HK-2 (cell line): ENCODE measurements at regions not wholly inside any gene's neighbourhood (a gene's known extent, or its start where the extent isn't known, plus 50 kb on each side); places are given as distances from the start of the nearest gene placed in this dataset.

Experiments used
- DNase-seq: peaks from one replicate; pipeline ENCODE4 v3.0.0-alpha.2; 2018; ENCODE audit not compliant: unreplicated experiment

- no peak for DNase-seq
These were observed 358.5 kb downstream of the WDR72 start for GRCh38 chr15:53400986-53401385.

GRCh38 chr15:53397041-53397616 is 362.3 kb downstream of the WDR72 start:
- DNase-seq = no peak

GRCh38 chr15:53395871-53396270 is 363.6 kb downstream of the WDR72 start:
- no peak for DNase-seq

- no peak for DNase-seq
These were observed 368.9 kb downstream of the WDR72 start for GRCh38 chr15:53390549-53390948.

- no peak for DNase-seq
These were observed 370.0 kb downstream of the WDR72 start for GRCh38 chr15:53389271-53390037.

- no peak for DNase-seq
These were observed 375.0 kb downstream of the WDR72 start for GRCh38 chr15:53384417-53384816.

GRCh38 chr15:53378096-53378800 is 381.2 kb downstream of the WDR72 start:
- no peak for DNase-seq

GRCh38 chr15:53367740-53368139 is 391.7 kb downstream of the WDR72 start:
- DNase-seq = no peak

- DNase-seq = no peak
These were observed 398.6 kb downstream of the WDR72 start for GRCh38 chr15:53360881-53361280.

GRCh38 chr15:53359038-53359437 is 400.4 kb downstream of the WDR72 start:
- DNase-seq = no peak

- DNase-seq = no peak
These were observed 404.6 kb downstream of the WDR72 start for GRCh38 chr15:53354874-53355273.

- DNase-seq = no peak
These were observed 408.1 kb downstream of the WDR72 start for GRCh38 chr15:53351373-53351772.

- DNase-seq = no peak
These were observed 412.9 kb downstream of the WDR72 start for GRCh38 chr15:53346583-53346982.

- DNase-seq = no peak
These were observed 427.9 kb downstream of the WDR72 start for GRCh38 chr15:53331328-53332190.

- no peak for DNase-seq
These were observed 431.1 kb downstream of the WDR72 start for GRCh38 chr15:53328341-53328740.

- no peak for DNase-seq
These were observed 435.4 kb downstream of the WDR72 start for GRCh38 chr15:53324061-53324460.

- no peak for DNase-seq
These were observed 436.3 kb downstream of the WDR72 start for GRCh38 chr15:53323191-53323590.

- no peak for DNase-seq
These were observed 438.6 kb downstream of the WDR72 start for GRCh38 chr15:53320816-53321215.

GRCh38 chr15:53312707-53313106 is 446.8 kb downstream of the WDR72 start:
- no peak for DNase-seq

GRCh38 chr15:53310709-53311108 is 448.8 kb downstream of the WDR72 start:
- DNase-seq = no peak

GRCh38 chr15:53307952-53308624 is 451.4 kb downstream of the WDR72 start:
- DNase-seq = no peak
